Stromal cell of bone marrow (primary cell): ENCODE measurements at regions not wholly inside any gene's neighbourhood (a gene's known extent, or its start where the extent isn't known, plus 50 kb on each side); places are given as distances from the start of the nearest gene placed in this dataset.
A peak's percentile ranks its signal among the peaks of the same experiment; 100 is the strongest.

Experiments used
- DNase-seq: peaks from one replicate; pipeline ENCODE4 v3.0.0-alpha.2; 2012; ENCODE audit warnings: low read depth

DNA sequence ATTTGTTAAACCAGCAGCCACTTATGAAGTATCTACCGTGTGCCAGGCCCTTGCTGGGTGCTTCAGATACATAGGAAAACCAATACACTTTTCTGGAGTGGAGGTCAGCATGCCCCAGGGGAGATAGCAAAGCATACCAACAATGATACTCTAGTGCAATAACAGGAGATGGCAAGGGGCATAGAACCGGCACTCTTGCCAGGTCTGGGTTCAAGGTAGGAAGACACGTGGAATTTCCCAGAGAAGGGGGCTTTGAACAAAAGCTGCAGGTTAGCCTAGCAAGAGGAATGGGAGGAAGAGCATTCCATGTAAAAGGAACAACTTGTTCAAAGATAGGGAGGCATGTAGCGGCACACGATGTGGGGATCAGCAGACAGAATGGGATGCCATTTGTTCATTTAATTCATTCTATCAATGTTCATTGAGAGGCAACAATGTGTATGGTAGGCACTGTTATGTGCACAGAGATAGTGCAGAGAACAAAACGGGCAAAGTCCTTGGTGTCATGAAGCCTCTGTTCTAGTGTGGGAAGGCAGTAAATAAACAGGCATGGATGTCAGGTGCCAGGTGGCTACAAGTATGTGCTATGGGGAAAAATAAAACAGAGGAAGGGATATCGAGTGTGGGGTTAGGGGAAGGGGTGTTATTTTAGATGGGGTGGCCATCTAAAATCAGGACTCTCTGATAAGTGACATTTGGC, 162.6 kb upstream of the E2F8 start:
- no peak for DNase-seq

DNA sequence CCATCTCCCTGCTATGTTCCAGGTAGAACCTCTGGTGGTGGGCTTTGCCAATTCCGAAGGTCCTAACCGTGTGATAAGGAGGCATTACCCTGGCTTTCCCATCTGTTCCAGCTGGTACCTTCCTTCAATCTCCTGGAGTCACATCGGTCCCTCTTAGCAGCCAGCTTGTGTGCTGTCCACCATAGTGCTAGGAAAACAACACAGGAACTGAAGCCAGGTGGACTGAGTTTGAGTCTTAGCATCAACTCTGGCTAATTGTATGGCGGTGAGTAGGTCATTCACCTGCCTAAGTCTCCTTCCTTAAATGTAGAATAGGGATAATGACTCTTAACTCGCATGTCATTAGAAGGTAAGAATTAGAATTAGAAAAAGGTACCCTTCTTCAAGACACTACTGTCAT, 159.6 kb upstream of the E2F8 start:
- no peak for DNase-seq

DNA sequence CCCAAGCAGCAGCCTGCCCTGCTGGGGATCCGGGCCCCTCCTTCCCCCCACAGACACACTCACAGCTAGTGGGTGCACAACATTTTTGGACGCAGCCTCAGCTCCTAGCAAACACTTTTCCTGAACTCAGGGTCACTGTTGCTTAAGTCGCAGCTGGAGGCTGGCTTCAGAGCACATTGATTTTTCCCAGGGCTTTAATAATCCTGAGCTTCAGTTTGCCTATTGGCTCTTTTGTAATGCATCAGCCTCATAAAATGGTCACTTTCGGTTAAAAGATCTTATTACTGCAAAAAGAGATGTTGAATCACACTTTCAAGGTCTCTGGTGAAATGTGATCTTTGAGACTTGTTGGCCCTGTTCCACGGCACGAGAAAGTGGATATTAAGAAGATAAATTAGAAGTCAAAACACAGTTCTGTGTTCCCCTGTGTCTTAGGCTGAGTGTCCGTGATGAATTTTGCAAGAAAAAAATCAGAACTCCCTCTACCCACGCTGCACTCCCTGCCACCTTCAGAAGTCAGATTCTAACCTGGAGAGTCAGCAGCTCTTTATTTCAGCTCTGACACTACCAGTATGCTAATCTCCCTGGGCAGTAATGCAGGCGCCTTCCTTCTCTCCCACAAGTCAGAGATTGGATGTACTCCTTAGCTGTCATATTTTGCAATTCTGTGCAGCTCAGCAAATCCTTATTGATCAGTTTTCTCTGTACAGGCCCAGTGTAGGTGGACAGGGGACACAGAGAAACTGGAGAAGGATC, 158.2 kb upstream of the E2F8 start:
- peak; percentile 88 for DNase-seq

DNA sequence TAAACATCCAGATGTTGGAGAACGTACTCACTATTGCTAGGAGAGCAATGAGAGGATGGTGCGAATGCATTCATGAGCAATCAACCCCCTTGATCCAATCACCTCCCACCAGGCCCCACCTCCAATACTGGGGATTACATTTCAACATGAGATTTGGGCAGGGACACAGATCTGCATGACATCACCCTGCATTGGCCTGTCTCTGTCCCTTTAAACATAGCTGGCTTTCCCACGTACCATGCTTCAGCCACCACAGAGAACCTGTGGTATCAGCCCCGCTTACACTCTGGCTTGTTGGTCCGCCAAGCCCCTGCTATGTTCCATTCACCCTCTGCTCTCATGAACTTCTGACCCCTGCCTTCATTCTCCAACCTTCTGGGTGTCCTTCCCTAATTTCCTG, 157.5 kb upstream of the E2F8 start:
- DNase-seq = no peak

DNA sequence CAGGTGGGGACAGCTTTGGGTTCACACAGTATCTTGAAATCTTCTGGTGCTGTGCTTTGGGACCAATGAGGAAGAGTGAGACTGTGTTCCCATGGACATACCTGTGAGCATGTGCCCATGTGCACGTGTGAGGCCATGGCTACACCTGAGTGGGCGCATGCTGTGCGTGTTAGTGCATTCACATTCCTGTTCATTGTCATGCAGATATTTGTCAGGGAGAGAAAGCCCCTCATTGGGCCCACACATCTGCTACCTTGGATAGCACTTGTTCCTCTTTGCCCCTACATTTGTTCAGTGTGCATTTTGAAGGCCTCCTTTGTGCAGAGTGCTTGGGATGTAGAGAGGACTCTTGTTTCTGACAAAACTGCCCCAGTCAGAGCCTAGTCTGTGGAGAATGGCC, 154.3 kb upstream of the E2F8 start:
- DNase-seq = no peak

DNA sequence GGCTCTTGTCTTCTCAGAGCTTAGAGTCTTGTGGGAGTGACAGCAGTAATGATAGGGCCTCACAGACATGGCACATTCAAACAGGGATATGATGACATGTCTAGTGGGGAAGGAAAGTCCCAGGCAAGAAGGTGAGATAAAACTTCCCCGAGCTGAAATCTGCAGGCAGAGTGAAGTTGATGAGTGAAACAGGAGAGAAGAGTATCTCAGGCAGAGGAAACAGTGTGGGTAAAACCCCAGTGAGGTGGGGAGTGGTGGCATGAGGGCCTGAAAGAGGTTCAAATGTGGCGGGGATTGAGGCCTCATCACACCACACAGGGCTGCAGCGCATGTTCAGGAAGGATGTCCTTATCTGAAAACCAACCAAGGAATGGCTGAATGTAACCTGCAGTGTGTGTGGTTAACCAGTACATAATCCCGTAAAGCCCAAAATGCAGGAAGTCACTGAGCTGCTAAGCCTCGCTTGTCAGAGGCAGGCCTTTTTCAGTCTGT, 153.8 kb upstream of the E2F8 start:
- DNase-seq = no peak

DNA sequence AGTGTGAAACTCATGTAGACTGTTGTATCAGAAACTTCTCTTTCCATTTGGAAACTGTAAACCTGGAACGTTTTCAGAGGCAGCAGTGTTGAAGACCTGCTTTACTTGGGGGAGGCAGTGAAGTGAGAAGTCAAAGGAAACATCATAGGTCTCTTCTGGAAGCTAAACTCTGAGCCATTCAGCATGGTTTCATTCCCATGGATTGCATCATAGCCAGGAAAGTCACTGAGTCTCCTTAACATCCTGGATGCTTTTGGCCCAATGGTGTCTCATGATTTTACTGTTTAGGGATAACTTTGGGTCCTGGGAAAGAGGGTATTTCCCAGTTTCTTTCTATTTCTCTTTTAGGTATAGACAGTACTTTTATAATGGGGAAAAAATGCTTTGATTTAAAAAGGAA, 153.2 kb upstream of the E2F8 start:
- peak; percentile 66 for DNase-seq

DNA sequence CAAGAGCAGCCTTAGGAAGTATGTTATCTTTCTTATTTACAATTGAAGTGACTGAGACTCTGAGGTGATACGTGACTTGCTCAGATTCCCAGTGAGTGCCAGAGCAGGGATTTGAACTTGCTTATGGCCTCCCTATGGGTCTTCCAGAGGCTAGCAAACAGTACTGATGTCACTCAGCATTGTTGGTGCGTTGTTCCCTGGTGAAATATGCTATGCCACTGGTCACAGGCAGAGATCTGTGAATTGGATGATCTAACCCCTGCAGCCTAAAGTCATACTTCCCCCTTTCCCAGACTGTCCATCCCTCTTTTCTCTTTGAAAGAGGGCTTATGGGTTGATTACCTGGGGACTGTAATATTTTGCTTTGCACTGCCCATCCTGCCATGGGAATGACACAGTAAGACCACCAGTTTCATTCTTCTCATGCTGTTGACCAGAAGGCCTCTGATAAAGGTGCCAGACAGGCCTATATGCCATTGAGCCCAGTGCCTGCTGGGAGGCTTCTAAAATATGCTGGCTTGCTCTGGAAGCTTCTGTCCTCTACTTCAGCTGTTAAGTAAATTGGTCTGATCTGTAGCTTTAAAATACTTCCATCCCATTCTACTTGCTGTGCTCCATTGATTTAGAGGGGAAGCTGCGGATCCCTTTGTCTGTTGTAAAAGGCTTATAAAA, 152.2 kb upstream of the E2F8 start:
- DNase-seq = no peak

DNA sequence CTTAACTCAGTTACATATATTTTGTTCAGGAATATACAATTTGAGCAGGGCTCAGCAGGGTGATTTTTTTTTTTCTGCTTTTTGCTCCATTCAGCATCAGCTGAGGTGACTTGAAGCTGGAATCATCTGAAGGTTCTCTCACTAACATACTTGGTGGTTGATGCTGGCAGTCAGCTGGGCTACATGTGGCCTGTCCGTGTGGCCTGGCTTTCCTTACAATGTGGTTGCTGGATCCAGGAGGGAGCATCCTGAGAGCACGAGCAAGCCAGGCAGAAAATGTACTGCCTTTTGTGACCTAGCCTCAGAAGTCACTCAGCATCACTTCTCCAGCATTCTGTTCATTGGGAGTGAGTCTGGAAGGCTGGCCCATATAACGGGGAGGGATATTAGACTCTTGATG, 151.6 kb upstream of the E2F8 start:
- no peak for DNase-seq

DNA sequence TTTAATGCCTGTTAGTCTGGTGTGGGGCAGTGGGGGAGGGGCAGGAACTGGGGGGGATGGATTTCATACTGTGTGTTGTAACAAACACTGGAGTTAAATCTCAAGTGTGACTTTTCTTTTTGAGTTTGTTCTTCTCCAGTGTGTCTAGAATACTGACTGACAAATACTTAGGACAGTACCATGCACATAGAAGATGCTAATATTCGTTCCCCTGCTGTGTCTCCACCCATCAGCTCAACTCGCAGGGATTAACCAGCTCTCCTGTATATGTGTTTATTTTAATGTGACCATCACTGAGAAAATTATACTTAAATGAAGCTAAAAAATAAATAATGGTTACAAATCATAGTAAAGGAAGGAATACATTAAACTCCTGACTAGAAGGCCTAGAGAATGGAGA, 150.9 kb upstream of the E2F8 start:
- DNase-seq = no peak

DNA sequence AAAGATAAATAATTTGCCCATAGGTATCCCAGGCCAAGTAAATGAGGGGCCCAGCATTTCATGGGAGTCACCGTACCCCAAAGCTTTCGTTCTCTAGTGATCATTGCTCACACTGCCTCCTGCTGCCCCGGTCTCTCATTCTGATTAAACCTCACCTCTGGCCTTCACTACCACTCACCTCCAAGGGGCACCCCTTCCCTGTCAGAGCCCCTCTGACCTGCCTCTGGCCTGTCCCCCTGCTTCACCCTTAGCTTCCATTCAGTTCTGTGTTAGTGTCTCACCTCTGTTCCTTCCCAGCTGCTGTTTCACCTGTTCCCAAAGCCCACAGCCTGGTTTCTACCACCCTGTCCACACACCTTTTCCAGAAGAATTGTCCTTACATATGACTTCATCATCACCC, 150.3 kb upstream of the E2F8 start:
- no peak for DNase-seq

DNA sequence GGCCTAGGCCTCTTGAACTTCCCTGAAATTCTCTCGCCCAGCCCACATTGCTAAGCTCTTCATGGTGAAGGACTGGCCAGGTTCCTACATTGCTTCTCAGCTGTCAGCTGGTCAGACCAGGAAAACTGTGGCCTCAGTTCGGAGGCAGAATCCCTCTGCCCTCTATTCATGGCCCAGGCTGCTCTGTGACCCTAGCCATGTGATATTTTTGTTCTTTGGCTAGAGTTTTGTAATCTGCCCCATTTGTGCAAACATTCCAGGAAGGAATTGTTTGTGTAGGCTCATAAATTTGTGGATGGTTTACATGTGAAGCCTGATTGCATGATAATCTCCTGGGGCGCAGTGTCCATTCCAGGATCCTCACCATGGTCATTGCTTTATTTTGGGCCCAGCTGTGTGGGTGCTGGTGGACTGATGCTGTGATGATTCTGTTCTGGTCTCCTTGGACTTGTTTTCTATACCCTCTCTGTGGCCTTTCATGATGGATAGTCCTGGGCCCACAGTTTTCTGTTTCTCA, 149.1 kb upstream of the E2F8 start:
- DNase-seq = peak; percentile 61

DNA sequence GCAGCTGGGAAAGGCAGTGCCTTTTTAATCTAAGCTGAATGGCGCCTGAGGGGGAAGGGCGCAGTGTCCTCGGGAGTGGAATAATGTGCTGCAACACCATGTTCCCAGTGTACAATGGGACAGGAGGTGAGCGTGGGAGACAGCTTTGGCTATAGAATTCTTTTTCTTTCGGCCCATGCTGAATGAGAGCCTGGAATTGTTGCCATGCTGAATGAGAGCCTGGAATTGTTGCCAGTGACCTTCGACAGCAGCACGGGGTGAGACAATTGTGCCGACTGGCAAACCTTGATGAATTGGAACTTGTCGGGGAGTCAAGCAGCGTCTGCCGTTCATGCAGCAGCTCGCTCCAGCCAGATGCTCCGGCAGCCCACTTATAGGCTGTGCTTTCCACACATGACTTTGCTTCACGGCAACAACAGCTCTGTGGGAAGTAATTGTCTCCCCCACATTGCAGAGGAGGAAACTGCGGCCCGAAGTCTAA, 141.4 kb upstream of the E2F8 start:
- DNase-seq = no peak

DNA sequence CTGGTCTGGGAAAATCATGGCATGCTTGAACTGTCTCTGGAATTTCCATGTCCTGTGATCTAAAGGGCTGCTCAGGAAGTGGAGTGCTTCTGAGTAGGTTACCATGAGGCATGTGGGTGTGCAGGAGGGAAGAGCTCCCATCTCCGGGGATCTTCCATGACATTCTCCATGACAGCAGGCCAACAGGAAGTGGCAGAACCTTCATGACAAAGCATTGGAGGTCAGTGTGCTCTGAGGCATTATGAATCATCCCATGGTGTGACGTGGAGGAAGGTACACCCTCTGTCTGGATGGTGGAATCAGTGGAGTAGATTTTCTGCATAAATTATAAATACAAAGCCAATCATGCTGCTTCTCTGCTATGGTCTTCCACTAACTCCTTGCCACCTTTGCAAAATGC, 139.6 kb upstream of the E2F8 start:
- DNase-seq = peak; percentile 86

DNA sequence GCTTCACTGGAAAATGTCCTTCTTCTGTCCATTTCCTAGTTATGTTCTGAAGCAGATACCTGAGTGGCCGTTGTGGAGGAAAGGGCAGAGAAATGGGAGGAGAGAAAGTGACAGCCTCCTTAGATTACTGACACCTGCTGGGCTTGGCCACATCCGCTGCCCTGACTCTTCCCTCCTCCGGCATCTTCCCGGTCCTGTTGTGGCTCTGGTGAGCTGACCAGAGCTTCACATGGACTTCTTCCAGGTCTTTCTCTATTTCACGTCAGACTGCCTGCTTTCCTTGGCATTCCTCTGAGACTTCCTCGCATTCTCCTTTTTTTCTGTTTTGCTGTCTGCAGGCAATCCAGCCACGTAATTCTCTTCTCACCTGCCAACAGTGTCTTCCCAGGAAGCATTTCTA, 138.7 kb upstream of the E2F8 start:
- no peak for DNase-seq

DNA sequence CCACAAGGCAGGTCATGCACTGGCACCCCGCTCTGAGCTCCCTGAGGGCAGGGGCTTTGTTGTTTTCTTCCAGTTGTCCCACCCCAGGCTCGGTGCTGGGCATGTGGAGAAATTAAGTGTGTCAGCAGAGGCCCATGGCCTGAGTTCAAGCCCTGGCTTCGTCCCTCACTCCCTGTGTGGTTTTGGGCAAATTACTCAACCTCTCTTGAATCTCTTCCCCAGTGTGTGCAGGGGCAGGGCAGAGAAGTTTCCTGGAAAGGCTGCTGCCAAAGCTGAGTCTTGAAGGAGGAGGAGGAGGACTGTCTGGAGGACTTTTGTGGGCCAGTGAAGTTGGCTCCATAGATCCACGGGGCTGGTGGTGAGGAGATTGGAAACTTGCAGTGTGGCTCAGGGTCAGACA, 138.1 kb upstream of the E2F8 start:
- no peak for DNase-seq

DNA sequence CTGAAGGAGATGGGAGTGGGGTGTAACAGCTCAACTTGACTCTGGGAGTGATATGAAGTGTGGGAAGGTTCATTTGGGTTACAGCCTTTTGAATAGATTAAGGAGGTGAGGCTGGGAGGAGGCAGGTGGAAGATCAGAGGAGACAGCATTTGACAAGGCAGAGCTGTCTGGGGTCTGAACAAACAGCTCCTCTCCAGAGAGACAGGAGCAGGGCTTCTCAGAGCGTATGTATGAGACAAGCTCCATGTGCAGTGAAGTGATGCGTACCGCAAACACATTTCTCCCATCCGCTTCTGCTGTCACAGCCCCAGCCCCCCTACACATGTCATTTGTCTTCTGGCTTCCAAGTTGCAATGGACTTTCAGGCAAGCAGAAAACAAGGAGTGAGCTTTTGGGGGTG, 137.1 kb upstream of the E2F8 start:
- no peak for DNase-seq

DNA sequence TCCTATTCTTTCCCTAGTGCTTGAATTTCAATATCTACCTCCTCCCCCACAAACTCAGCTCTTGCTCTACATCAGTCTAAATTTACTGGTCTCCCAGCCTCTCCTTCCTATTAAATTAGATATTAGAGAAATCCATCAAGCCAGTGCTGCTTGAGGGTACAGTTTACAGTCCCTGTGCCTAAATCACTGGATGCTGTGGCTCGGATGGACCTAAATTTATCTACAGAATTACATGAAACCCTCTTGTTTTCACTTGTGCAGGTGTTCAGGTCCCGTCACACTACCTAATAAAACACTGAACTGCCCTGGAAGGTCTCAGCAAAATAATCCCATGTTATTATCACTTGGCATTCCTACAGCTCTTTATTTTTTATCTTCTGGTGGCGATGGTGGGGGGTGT, 134.7 kb upstream of the E2F8 start:
- DNase-seq = no peak

DNA sequence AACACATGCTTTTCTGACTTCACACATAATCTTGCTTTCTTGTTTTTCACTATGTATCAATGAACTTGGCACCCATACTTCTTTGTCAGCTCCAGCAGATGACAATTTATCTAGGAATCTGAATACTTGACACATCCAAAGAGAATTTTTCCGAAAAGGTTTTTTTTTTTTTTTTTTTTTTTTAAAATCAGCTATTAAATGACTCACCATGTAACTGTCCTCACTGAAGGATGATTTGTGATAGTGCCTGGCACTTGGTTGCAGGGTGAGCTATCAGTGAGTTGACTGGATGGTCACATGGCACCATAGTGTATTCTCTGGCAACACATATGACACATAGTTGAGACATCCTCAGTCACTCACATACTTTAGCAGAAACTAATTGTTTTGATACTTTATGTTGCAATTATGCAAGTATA, 133.4 kb upstream of the E2F8 start:
- peak; percentile 90 for DNase-seq

DNA sequence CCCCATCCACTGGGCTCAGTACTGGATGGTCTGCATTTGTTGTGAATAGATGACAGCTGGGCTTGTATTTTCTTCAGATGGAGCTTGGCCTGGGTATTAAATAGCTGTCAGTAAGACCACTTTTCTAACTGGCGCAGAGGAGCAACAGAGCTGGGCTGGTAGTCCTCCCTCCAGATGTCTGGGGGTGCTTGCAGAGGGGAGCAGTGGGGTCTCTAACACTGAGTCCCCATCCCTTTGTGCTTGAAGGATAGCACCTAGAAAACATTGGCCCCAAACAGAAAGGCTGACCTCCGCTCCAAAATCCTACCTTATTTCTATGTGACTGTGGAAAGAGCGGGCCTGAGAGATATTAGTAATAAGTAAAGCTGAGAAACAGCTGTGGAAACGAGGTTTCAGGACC, 131.6 kb upstream of the E2F8 start:
- DNase-seq = no peak

DNA sequence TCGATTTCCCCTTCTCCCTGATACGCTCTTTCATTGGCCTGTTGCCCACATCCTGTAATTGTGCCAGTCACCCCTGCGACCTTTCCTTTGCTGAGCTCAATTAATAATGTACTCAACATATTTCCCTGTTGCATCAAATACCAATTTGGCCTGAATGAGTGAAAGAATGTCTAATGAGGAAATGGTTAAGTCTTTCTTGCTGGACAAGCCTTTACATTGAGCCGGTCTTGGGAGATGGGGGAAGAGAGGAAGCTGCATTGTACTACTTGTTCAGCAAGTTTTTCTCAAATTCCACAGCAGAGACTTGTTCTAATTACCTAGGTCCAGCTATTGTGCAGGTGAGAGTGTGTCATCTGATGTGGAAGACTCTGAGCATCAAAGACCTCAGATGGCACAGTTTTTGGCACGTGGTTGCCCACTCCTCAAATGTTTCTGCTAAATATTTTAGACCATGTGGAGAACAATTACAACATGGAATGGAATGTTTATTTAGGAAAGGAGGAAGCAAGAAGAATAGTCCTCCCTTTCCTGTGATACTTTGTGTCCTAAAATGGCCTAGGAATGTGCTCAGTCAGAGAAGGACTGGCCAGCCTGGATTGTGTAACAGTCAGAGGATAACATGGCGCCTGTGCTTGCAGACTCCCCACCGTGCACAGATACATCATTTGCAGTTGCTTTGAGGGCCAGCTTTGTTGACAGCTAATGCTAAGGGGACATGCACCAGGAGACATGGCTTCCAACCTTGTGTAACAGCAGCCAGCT, 129.5 kb upstream of the E2F8 start:
- no peak for DNase-seq
